ENCODE measurements at regions not wholly inside any gene's neighbourhood (a gene's known extent, or its start where the extent isn't known, plus 50 kb on each side); places are given as distances from the start of the nearest gene placed in this dataset.

- TF ChIP-seq CBX8 (IDR thresholded peaks at IDR 0.05; ENCODE audit: borderline replicate concordance, low read depth, low read length) (no peak), KDM5A (IDR thresholded peaks at IDR 0.05; ENCODE audit: low read length) (no peak), ATF3 (IDR thresholded peaks at IDR 0.05; ENCODE audit: insufficient read depth, low read depth, low read length) (no peak)
These were observed 142.5 kb upstream of the FERMT1 start for GRCh38 chr20:6265204-6265904.
